ENCODE measurements at regions not wholly inside any gene's neighbourhood (a gene's known extent, or its start where the extent isn't known, plus 50 kb on each side); places are given as distances from the start of the nearest gene placed in this dataset.
"Not testable (repeated sequence)": the region's sequence is repeated elsewhere in the genome, so short reads cannot be mapped to it uniquely, and the experiment has no call there.

- FAIRE-seq (no peak), DNase-seq (ENCODE audit: insufficient read length, low spot score) (no peak)
Measured at GRCh38 chr1:90318431-90318830, 323.5 kb downstream of the ZNF326 start.

GRCh38 chr1:90317628-90318027 lies 322.7 kb downstream of the ZNF326 start:
- DNase-seq (ENCODE audit: insufficient read length, low spot score) (no peak), FAIRE-seq (no peak)

GRCh38 chr1:90314533-90314932 lies 319.6 kb downstream of the ZNF326 start:
- DNase-seq (ENCODE audit: insufficient read length, low spot score) (no peak), FAIRE-seq (no peak)

GRCh38 chr1:90313778-90314177 lies 318.9 kb downstream of the ZNF326 start:
- DNase-seq (ENCODE audit: insufficient read length, low spot score) = no peak
- no peak for FAIRE-seq

- FAIRE-seq (no peak), DNase-seq (ENCODE audit: insufficient read length, low spot score) (no peak)
Measured at GRCh38 chr1:90309806-90310205, 314.9 kb downstream of the ZNF326 start.

GRCh38 chr1:90308421-90308820 lies 313.5 kb downstream of the ZNF326 start:
- FAIRE-seq (no peak), DNase-seq (ENCODE audit: insufficient read length, low spot score) (no peak)

GRCh38 chr1:90305577-90305976 lies 310.7 kb downstream of the ZNF326 start:
- FAIRE-seq = no peak
- no peak for DNase-seq (ENCODE audit: insufficient read length, low spot score)

GRCh38 chr1:90296327-90296726 lies 301.4 kb downstream of the ZNF326 start:
- no peak for DNase-seq (ENCODE audit: insufficient read length, low spot score)
- FAIRE-seq = no peak

GRCh38 chr1:90295534-90295933 lies 300.6 kb downstream of the ZNF326 start:
- DNase-seq (ENCODE audit: insufficient read length, low spot score) (no peak), FAIRE-seq (no peak)

- DNase-seq (ENCODE audit: insufficient read length, low spot score) = no peak
- no peak for FAIRE-seq
Measured at GRCh38 chr1:90291431-90292216, 296.7 kb downstream of the ZNF326 start.

- DNase-seq (ENCODE audit: insufficient read length, low spot score) (no peak), FAIRE-seq (no peak)
Measured at GRCh38 chr1:90282811-90283210, 287.9 kb downstream of the ZNF326 start.

- not testable (repeated sequence) for DNase-seq (ENCODE audit: insufficient read length, low spot score); FAIRE-seq
Measured at GRCh38 chr1:90281886-90282285, 287.0 kb downstream of the ZNF326 start.

GRCh38 chr1:90277270-90277669 lies 282.4 kb downstream of the ZNF326 start:
- no peak for FAIRE-seq

GRCh38 chr1:90274376-90274775 lies 279.5 kb downstream of the ZNF326 start:
- no peak for FAIRE-seq
- no peak for DNase-seq (ENCODE audit: insufficient read length, low spot score)

More at GRCh38 chr1:90277270-90277669, 282.4 kb downstream of the ZNF326 start:
- DNase-seq (ENCODE audit: insufficient read length, low spot score) = no peak

- no peak for DNase-seq (ENCODE audit: insufficient read length, low spot score)
Measured at GRCh38 chr1:90273241-90273774, 278.4 kb downstream of the ZNF326 start.

GRCh38 chr1:90262791-90263190 lies 267.9 kb downstream of the ZNF326 start:
- FAIRE-seq = no peak
- no peak for DNase-seq (ENCODE audit: insufficient read length, low spot score)

More at GRCh38 chr1:90273241-90273774, 278.4 kb downstream of the ZNF326 start:
- FAIRE-seq = no peak

GRCh38 chr1:90262286-90262685 lies 267.4 kb downstream of the ZNF326 start:
- FAIRE-seq = no peak
- no peak for DNase-seq (ENCODE audit: insufficient read length, low spot score)

GRCh38 chr1:90246069-90246468 lies 251.2 kb downstream of the ZNF326 start:
- DNase-seq (ENCODE audit: insufficient read length, low spot score) = no peak
- FAIRE-seq = no peak

- DNase-seq (ENCODE audit: insufficient read length, low spot score) (no peak), FAIRE-seq (no peak)
Measured at GRCh38 chr1:90236493-90236892, 241.6 kb downstream of the ZNF326 start.

- no peak for DNase-seq (ENCODE audit: insufficient read length, low spot score)
- FAIRE-seq = no peak
Measured at GRCh38 chr1:90223401-90223800, 228.5 kb downstream of the ZNF326 start.

- DNase-seq (ENCODE audit: insufficient read length, low spot score) = no peak
- no peak for FAIRE-seq
Measured at GRCh38 chr1:90220941-90221693, 226.2 kb downstream of the ZNF326 start.

- FAIRE-seq = no peak
Measured at GRCh38 chr1:90220496-90220895, 225.6 kb downstream of the ZNF326 start.

More at GRCh38 chr1:90220496-90220895, 225.6 kb downstream of the ZNF326 start:
- DNase-seq (ENCODE audit: insufficient read length, low spot score) = no peak
